Ovary (tissue), 7 donors: ENCODE measurements at regions not wholly inside any gene's neighbourhood (a gene's known extent, or its start where the extent isn't known, plus 50 kb on each side); places are given as distances from the start of the nearest gene placed in this dataset.

ENCODE experiments used
- DNase-seq, 5 donors: peaks; one replicate each; pipeline ENCODE4 v3.0.0-alpha.2; 2019 to 2020
- H3K27ac ChIP-seq, 2 donors: fragments of 200-600 bp; one replicate each; pipeline versions ENCODE4 v1.5.1 to v1.8.0; 2019 to 2022
- H3K27me3 ChIP-seq: fragments of 200-600 bp; one replicate; pipeline ENCODE4 v1.8.0; 2022
- H3K36me3 ChIP-seq: fragments of 200-600 bp; sonication (generic); one replicate; pipeline ENCODE4 v1.5.1; 2019
- H3K4me1 ChIP-seq: one replicate; pipeline ENCODE4 v1.8.1; 2013; ENCODE audit warnings: mild to moderate bottlenecking, moderate library complexity; ENCODE audit not compliant: insufficient read depth
- H3K4me3 ChIP-seq: fragments of 200-600 bp; sonication (generic); one replicate; pipeline ENCODE4 v1.5.1; 2017
- H3K9me3 ChIP-seq, 2 donors: fragments of 200-600 bp in 1 of 2; sonication (generic) in 1 of 2; one replicate each; pipeline versions ENCODE4 v1.5.1 to v1.8.1; 2013 to 2019; ENCODE audit warnings: mild to moderate bottlenecking in 1 of 2, moderate library complexity in 1 of 2
- CTCF ChIP-seq, 3 donors: fragments of 450-650 bp in 2 of 3; fragments of 200-600 bp in 1 of 3; IDR thresholded peaks; one replicate each; pipeline versions ENCODE4 v1.5.1 to v1.8.0; 2016 to 2022; ENCODE audit warnings: antibody characterized with exemption in 3 of 3, mild to moderate bottlenecking in 1 of 3
- EP300 ChIP-seq: sonication (generic); formaldehyde crosslinking; IDR thresholded peaks from one replicate; pipeline ENCODE4 v1.6.1; 2017; ENCODE audit warnings: antibody characterized with exemption
- POLR2A ChIP-seq: fragments of 450-650 bp; IDR thresholded peaks from one replicate; pipeline ENCODE4 v1.6.1; 2017; ENCODE audit warnings: antibody characterized with exemption, mild to moderate bottlenecking, moderate library complexity
- WGBS, 3 donors: extraction: QIAGEN DNeasy Blood & Tissue Kit in 1 of 3; methylation state at CpG; one replicate each; pipeline versions ENCODE4 v1.1.5 to v1.1.7; 2013 to 2017; 5-methylcytosine and 5-hydroxymethylcytosine counted together
- intact Hi-C, 4 donors: fragments of 100-400 bp; cut with DNase I; formaldehyde crosslinking; loops; one replicate each; pipeline versions ENCODE4 v1.11.0 to v1.15.1; 2022 to 2023
- donor health status: DM: no; HTN: no; CAD: no; lungs with moderate emphysema.
- donor health status: DM: no; HTN: no; CAD: no.
- donor health status: Bipolar disorder and iron deficiency.
- donor health status: DM: no; HTN: no; CAD: no.
- donor health status: DM: yes; HTN: yes; CAD: no.

DNA sequence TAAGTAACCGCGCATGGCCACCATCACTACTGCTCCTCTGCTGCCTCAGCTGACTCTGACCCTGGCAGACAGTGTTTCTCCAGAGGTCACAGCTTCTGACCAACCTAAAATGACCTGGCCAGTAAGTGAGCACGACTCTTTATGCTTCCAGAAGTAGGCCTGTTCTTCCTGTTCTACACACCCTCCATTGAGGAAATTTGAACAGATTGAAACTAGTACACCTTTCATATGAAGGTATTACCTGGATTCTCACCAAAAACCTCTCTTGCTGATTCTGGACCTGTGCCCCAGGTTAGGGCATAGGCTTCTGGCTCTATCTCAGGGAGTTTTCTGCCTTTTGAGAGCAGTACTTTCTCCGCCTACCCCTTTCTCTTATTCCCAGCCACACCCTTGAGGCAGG lies 178.4 kb upstream of the FRMD6 start:
- Histone ChIP-seq H3K9me3 (no peaks in the 10 kb centered on the region), H3K4me1 (no peaks in the 10 kb centered on the region), H3K36me3 (no peaks in the 10 kb centered on the region), H3K27ac (no peak overlapping the region), H3K4me3 (no peak overlapping the region), H3K27me3 (no peaks in the 10 kb centered on the region)
- 91 to 92% (median 91%) methylated on average over 4 of the region's 4 CpGs for WGBS, 3 donors
- no peak for DNase-seq
- intact Hi-C loops = no loop called here
- no peak for TF ChIP-seq POLR2A
- no peak for TF ChIP-seq CTCF (IDR thresholded peaks at IDR 0.05)
- TF ChIP-seq EP300 = no peak

GRCh38 chr14:51473808-51474565 lies 177.7 kb upstream of the FRMD6 start:
- 89 to 94% (median 92%) methylated on average over 6 of the region's 6 CpGs for WGBS, 3 donors
- TF ChIP-seq CTCF (IDR thresholded peaks at IDR 0.05) (no peak), EP300 (no peak), POLR2A (no peak)
- DNase-seq = no peak
- intact Hi-C loops = no loop called here
- Histone ChIP-seq H3K27ac (no peak overlapping the region), H3K4me3 (no peak overlapping the region), H3K4me1 (no peaks in the 10 kb centered on the region), H3K9me3 (no peaks in the 10 kb centered on the region), H3K36me3 (no peaks in the 10 kb centered on the region), H3K27me3 (no peaks in the 10 kb centered on the region)

DNA sequence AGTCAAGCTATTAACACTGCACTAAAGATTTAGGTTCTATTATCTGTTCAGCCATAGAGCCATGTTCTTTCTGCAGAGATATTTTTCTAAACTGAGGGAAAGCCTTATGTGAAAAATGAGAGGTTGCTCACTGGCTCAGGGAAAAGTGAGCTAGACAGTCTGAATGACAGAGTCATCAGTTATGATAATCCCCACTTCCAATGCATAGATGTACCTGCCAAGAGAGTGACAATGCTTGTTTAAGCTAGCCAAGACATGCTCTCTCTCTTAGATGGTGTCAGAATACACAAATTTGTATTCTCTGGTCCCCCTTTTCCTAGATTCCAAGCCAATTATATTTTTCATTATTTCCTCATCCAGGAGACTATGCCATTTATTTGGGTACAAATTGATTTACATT lies 176.9 kb upstream of the FRMD6 start:
- no peak overlapping the region for H3K27ac ChIP-seq
- H3K27me3 ChIP-seq = no peaks in the 10 kb centered on the region
- DNase-seq = no peak
- TF ChIP-seq EP300 (no peak), POLR2A (no peak), CTCF (IDR thresholded peaks at IDR 0.05) (no peak)
- no peak overlapping the region for H3K4me3 ChIP-seq
- H3K9me3 ChIP-seq = no peaks in the 10 kb centered on the region
- no peaks in the 10 kb centered on the region for H3K4me1 ChIP-seq
- no peaks in the 10 kb centered on the region for H3K36me3 ChIP-seq
- intact Hi-C loops = no loop called here

GRCh38 chr14:51478175-51478621 lies 173.5 kb upstream of the FRMD6 start:
- H3K27me3 ChIP-seq = no peaks in the 10 kb centered on the region
- TF ChIP-seq CTCF (IDR thresholded peaks at IDR 0.05) (no peak), POLR2A (no peak), EP300 (no peak)
- H3K4me3 ChIP-seq = no peak overlapping the region
- H3K9me3 ChIP-seq = no peaks in the 10 kb centered on the region
- H3K4me1 ChIP-seq = no peaks in the 10 kb centered on the region
- intact Hi-C loops = no loop called here
- H3K27ac ChIP-seq = no peak overlapping the region
- no peaks in the 10 kb centered on the region for H3K36me3 ChIP-seq
- WGBS, 3 donors = 38 to 41% (median 39%) methylated on average over 4 of the region's 4 CpGs
- DNase-seq = no peak
